ENCODE measurements at regions not wholly inside any gene's neighbourhood (a gene's known extent, or its start where the extent isn't known, plus 50 kb on each side); places are given as distances from the start of the nearest gene placed in this dataset.

DNA sequence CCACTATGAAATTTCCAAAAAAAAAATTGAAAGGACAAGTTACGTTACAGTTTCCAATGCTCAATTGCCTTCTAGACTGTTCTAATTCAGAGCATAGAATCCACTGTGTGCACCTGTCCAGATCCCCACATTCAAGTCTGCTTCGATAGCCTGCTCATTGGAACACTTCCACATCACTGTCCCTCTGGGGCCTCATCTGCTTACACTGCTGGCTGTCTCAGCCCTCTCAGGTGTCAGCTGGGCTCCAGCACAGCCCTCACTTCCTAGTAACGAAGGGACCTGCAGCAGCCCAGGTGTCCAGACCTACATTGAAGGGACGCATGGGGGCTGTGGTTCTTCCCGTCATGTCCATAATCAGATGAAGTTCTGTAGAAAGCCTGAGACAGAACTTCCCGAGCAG, 94.3 kb upstream of the EMB start:
- no peak for TF ChIP-seq CTCF (IDR thresholded peaks at IDR 0.05)
- no peak for TF ChIP-seq EZH2 (IDR thresholded peaks at IDR 0.05)
- no peak for TF ChIP-seq EZH2phosphoT487 (IDR thresholded peaks at IDR 0.05)
